Kidney capillary endothelial cell (primary cell): ENCODE measurements at regions not wholly inside any gene's neighbourhood (a gene's known extent, or its start where the extent isn't known, plus 50 kb on each side); places are given as distances from the start of the nearest gene placed in this dataset.

Experiments used
- DNase-seq: peaks from one replicate; pipeline ENCODE4 v3.0.0-alpha.2; 2018; ENCODE audit warnings: low spot score

GRCh38 chr20:39100691-39101090 is 138.5 kb downstream of the DHX35 start:
- peak; percentile 33 for DNase-seq

- no peak for DNase-seq
These were observed 135.7 kb downstream of the DHX35 start for GRCh38 chr20:39097889-39098288.

GRCh38 chr20:39095870-39096269 is 133.7 kb downstream of the DHX35 start:
- no peak for DNase-seq

- DNase-seq: no peak
These were observed 132.2 kb downstream of the DHX35 start for GRCh38 chr20:39094391-39094790.

- DNase-seq: no peak
These were observed 130.7 kb downstream of the DHX35 start for GRCh38 chr20:39092733-39093410.

- no peak for DNase-seq
These were observed 128.8 kb downstream of the DHX35 start for GRCh38 chr20:39090906-39091305.

GRCh38 chr20:39089797-39090196 is 127.7 kb downstream of the DHX35 start:
- no peak for DNase-seq
